Activated CD4-positive, alpha-beta T cell treated with anti-CD3 and anti-CD28 coated beads, Interleukin-2, amount 50 U/mL, for 4 hours (primary cell): ENCODE measurements at regions not wholly inside any gene's neighbourhood (a gene's known extent, or its start where the extent isn't known, plus 50 kb on each side); places are given as distances from the start of the nearest gene placed in this dataset.
"Not testable (repeated sequence)": the region's sequence is repeated elsewhere in the genome, so short reads cannot be mapped to it uniquely, and the experiment has no call there.

Experiments used
- DNase-seq, 2 experiments: peaks; one replicate each; pipeline ENCODE4 v3.0.0-alpha.2; 2020

GRCh38 chr2:194870974-194871535 is 786.0 kb upstream of the SLC39A10 start:
- no peak for DNase-seq

- DNase-seq, result no peak
Observed at GRCh38 chr2:194867328-194867727, 789.7 kb upstream of the SLC39A10 start.

DNA sequence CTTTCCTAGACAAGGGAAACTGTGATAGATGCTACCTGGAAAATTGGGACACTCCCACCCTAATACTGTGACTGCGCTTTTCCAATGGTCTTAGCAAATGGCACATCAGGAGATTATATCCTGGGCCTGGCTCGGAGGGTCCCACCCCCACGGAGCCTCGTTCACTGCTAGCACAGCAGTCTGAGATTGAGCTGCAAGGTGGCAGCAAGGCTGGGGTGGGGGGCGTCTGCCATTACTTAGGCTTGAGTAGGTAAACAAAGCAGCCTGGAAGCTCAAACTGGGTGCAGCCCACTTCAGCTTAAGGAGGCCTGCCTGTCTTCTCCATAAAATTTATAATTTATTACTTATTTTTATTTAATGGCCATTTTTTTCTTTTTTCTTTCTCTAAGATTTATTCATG is 802.1 kb upstream of the SLC39A10 start:
- DNase-seq, result no peak

- DNase-seq, result no peak
Observed at GRCh38 chr2:194842871-194843270, 814.2 kb upstream of the SLC39A10 start.

GRCh38 chr2:194834371-194834770 is 822.7 kb upstream of the SLC39A10 start:
- not testable (repeated sequence) for DNase-seq

DNA sequence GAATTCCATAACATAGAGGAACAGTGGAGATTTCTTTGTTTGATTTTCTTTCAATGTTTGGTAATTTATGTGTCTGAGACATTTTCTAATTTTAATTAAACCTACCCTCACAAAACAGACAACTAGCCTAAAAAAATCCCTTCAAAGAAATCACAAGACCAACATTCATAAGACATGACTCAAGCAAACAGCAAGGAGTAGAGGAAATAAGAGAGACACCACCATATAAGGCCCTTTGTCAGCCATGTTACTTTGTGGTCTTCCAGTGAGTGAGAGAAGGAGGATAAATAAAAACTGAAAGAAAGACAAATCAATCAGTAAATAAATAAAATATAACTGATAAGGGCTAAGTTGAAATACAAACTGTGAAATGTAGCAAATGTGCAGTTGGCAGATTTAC is 830.8 kb upstream of the SLC39A10 start:
- no peak for DNase-seq

DNA sequence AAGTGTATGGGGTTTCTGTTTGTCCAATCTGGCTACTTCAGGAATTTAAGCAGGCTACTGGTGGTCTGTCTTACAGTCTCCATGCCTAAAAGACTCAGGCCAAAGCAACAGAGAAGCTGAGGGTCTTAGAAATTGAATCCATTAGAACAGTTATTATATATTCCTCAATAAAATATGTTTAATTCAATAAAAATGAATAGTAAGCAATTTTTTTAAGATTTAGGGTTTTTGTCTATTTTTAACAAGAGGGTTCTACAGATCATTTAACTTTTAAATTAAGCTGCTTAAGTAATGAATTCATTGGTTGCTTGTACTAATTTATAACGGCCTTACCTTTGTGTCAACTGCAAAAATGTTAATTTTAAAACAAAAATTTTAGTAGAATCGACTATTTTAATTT is 832.6 kb upstream of the SLC39A10 start:
- DNase-seq, result no peak

- DNase-seq, result no peak
Observed at GRCh38 chr2:194822657-194823056, 834.4 kb upstream of the SLC39A10 start.

- DNase-seq, result no peak
Observed at GRCh38 chr2:194822097-194822496, 834.9 kb upstream of the SLC39A10 start.

DNA sequence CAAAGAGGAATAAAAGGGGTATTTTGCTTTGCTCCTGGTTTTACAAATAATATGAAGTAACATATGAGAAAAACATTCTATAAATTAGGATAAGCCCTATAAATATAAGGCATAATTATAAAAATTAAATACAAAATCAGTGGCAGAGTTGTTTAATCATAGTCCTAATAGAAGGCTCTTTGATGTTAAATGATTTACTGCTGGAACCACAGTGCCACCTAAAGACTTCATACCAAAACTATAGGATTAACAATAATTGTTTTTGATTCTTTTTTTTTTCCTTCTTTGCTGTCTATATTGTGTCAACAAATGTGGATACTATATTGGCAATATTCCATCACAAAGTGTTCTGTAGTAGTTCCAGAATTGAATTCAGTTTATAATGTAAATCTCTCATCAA is 837.7 kb upstream of the SLC39A10 start:
- no peak for DNase-seq

DNA sequence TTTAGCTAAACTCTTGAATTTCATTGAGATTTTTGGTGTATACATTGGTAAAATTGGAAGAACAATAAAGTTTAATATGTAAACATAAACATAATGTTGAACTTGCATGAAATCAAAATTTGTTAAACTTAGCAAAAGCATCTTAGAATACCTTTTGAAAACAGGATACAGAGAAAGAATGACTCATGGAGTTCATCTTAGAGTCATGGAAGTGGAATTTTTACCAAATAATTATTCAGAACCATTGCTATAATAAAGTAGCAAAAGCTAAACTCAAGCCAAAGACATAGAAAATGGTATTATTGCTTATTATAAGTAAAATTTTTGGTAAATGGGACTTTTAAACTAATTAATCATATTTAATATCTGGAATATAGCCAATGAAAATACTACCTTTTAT is 841.6 kb upstream of the SLC39A10 start:
- DNase-seq, result no peak

DNA sequence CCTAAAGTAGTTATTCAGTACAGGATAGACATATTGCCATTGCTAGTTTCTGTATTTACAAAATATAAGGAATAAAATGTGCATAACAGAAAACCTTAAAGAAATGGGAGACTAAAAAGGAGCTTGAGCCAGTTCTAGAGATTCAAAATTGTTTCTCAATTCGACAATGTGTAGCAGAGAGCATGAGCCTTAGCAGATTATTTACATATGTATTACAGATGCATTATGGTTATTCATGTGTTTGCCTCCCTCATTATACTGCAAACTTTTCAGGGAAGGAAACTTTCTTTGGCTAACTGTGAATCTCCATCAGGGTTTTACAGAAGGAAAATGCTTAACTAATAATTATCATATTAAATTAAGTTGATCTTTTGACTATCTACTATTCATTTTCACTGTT is 854.4 kb upstream of the SLC39A10 start:
- no peak for DNase-seq

DNA sequence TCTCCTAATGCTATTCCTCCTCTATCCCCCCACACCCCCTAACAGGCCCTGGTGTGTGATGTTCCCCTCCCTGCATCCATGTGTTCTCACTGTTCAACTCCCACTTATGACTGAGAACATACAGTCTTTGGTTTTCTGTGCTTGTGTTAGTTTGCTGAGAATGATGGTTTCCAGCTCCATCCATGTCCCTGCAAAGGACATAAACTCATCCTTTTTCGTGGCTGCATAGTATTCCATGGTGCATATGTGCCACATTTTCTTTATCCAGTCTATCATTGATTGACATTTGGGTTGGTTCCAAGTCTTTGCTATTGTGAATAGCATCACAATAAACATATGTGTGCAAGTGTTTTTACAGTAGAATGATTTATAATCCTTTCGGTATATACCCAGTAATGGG is 870.0 kb upstream of the SLC39A10 start:
- not testable (repeated sequence) for DNase-seq

DNA sequence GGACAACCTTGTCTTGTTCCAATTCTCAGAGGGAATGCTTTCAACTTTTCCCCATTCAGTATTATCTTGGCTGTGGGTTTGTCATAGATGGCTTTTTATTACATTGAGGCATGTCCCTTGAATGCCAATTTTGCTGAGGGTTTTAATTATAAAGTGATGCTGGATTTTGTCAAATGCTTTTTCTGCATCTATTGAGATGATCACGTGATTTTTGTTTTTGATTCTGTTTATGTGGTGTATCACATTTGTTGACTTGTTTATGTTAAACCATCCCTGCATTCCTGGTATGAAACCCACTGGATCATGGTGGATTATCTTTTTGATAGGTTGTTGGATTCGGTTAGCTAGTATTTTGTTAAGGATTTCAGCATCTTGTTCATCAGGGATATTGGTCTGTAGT is 885.6 kb upstream of the SLC39A10 start:
- not testable (repeated sequence) for DNase-seq

DNA sequence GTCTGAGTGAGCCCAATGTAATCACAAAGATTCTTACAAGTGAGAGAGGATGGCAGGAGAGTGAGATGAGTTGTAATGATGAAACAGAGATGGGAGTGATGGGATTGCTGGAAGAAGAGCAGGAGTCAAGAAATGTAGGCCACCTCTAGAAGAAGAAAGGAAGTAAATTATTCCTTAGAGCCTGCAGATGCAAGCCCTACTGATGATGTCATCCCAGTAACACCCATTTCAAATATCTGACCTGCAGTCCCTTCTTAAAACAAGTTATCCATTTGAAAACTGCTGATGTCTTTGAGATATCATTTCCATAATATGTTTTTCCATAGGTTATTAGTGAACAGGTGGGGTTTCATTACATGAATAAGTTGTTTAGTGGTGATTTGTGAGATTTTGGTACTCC is 888.0 kb upstream of the SLC39A10 start:
- DNase-seq, result no peak

DNA sequence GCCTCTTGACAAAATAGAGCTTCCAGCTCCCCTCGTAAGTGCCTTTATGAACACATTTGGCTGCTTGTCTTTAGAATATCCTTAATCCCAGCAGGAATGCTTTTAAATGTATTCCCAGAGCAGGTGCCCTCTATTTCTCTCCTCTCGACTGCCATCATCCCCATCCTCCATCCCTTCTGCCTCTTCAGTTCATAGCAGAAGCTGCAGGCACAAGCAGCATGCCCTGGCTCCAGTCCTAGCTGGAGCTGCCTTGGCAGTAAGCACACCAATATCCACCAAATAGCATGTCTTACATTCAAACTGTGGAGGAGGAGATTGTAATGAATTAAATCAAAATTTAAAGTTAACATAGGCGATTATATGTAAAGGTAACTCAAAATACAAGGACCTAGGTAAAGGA is 891.3 kb upstream of the SLC39A10 start:
- DNase-seq, result no peak

DNA sequence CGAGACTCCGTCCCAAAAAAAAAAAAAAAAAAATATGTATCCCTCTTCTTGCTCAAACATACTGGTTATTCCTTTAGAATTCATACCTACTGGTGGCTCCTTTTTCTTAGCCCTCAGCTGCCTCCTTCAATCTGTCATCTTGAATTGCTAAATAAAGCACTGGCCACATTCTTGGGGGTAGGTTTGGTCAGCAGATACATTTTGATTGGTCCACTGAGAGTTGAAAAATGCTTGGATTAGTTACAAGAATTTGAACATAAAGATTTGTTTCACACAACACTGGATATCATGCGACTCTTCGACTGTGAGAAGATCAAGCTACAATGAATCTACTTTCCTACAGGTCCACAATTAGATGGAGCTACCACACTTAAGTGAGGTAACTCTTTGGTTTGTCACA is 906.1 kb upstream of the SLC39A10 start:
- DNase-seq, result no peak

DNA sequence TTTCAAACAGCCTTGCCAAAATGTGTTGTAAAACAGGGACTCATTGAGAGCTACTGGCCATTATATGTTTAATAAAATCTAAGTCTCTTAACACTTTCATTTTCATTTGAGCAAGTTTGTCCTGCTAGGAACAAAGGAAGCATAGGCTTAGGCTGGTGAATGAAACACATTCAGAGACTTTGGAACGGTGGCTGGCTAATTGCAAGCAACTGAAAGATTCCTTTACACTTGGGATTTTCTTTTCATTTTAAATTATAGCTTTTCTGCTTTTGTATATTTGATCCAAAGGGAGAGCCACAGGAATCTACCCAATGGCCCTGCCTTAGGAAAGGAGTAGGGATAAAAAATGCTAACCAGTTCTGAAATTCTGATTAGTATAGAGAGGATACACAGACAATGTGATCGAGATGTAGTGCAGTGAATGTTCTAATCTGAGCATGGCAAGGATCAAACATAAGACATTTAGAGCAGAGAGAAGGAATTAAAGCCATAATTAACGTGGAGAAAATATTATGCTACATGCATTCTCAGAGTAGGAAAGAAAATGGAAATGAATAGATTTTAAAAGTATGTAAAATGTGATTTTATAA is 911.4 kb upstream of the SLC39A10 start:
- no peak for DNase-seq

- no peak for DNase-seq
Observed at GRCh38 chr2:194742706-194743105, 914.3 kb upstream of the SLC39A10 start.

GRCh38 chr2:194739217-194739616 is 917.8 kb upstream of the SLC39A10 start:
- no peak for DNase-seq

- no peak for DNase-seq
Observed at GRCh38 chr2:194735837-194736542, 921.0 kb upstream of the SLC39A10 start.

- no peak for DNase-seq
Observed at GRCh38 chr2:194730266-194730665, 926.8 kb upstream of the SLC39A10 start.

GRCh38 chr2:194725169-194725568 is 931.9 kb upstream of the SLC39A10 start:
- no peak for DNase-seq

- no peak for DNase-seq
Observed at GRCh38 chr2:194723446-194723845, 933.6 kb upstream of the SLC39A10 start.

- DNase-seq, result no peak
Observed at GRCh38 chr2:194721227-194721626, 935.8 kb upstream of the SLC39A10 start.
